ENCODE measurements at regions not wholly inside any gene's neighbourhood (a gene's known extent, or its start where the extent isn't known, plus 50 kb on each side); places are given as distances from the start of the nearest gene placed in this dataset.
"Not testable (repeated sequence)": the region's sequence is repeated elsewhere in the genome, so short reads cannot be mapped to it uniquely, and the experiment has no call there.

DNA sequence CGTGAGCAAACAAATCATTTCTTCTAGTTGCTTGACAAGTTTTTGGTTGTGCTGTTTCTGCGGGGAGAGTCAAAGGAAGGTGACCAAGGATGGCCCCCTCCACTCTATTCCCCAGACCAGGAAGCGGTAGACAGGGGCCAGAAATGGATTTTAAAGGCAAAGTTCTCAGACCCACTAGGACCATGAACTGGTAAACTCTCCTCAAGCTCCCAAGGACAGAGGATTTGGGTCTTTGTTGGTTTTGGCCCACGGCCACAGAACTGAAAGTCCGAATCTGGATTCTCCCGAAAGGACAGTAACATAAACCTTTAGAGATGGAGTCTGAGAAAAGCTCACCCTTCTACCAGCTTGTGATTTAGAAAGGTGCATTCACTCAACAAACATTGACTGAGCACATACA is 85.9 kb upstream of the C2CD4B start:
- H3K4me2 ChIP-seq: no peak overlapping the region
- H3F3A ChIP-seq (ENCODE audit: insufficient read depth, low read depth): no peaks in the 10 kb centered on the region
- H2AFZ ChIP-seq: no peak overlapping the region
- H3K27ac ChIP-seq: no peak overlapping the region
- no peaks in the 10 kb centered on the region for H3K9me3 ChIP-seq (ENCODE audit: insufficient read depth, low read depth)
- H3K36me3 ChIP-seq (ENCODE audit: low read depth): no peaks in the 10 kb centered on the region
- intact Hi-C loops (cut with micrococcal nuclease; ENCODE audit: unreplicated experiment): loop anchor here (5.0 kb wide), 2 partner anchors 179 to 329 kb away; no protein-coding TSS in a partner anchor
- no peaks in the 10 kb centered on the region for H4K20me1 ChIP-seq (ENCODE audit: insufficient read depth)
- no peak for DNase-seq
- H3K27me3 ChIP-seq (ENCODE audit: insufficient read depth, low read depth): 0 out of 2 replicates have a peak, but pooled peaks cover 2% of the 10 kb centered on the region
- POLR2A ChIA-PET (ENCODE audit: unreplicated experiment): no interaction called here
- H3K4me1 ChIP-seq (replicated peaks; ENCODE audit: insufficient read depth): no peaks in the 10 kb centered on the region
- no peaks in the 10 kb centered on the region for H3K9me2 ChIP-seq (ENCODE audit: insufficient read depth)
- no peak for TF ChIP-seq EZH2 (IDR thresholded peaks at IDR 0.05; ENCODE audit: low read depth)
- TF ChIP-seq, protein P1, sequence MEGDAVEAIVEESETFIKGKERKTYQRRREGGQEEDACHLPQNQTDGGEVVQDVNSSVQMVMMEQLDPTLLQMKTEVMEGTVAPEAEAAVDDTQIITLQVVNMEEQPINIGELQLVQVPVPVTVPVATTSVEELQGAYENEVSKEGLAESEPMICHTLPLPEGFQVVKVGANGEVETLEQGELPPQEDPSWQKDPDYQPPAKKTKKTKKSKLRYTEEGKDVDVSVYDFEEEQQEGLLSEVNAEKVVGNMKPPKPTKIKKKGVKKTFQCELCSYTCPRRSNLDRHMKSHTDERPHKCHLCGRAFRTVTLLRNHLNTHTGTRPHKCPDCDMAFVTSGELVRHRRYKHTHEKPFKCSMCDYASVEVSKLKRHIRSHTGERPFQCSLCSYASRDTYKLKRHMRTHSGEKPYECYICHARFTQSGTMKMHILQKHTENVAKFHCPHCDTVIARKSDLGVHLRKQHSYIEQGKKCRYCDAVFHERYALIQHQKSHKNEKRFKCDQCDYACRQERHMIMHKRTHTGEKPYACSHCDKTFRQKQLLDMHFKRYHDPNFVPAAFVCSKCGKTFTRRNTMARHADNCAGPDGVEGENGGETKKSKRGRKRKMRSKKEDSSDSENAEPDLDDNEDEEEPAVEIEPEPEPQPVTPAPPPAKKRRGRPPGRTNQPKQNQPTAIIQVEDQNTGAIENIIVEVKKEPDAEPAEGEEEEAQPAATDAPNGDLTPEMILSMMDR (conservative IDR thresholded peaks at IDR 0.05): no peak
- no peaks in the 10 kb centered on the region for H3K79me2 ChIP-seq (ENCODE audit: low read depth)
- BruUV-seq (replicated peaks): no TSS peak
- CTCF ChIA-PET: no interaction called here
- no peak overlapping the region for H3K4me3 ChIP-seq

DNA sequence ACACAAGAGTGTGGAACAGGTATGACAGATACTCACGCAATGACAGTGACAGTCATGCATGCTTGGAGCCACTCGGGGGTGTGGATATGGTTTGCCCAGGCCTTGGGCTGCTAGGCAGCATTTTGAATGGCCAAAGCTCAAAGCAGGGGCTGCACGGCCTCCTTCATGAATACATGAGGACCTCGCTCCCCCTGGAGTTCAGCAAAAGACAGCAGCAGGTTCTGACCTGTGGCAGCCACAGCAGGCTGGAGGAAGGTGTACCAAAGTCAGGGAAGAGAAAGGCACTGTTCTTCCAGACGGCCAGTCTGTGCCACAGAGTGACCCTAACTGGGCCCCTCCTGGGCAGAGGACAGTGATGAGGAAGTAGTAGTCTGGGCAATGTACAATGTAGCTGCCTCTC is 88.2 kb upstream of the C2CD4B start:
- no peak overlapping the region for H3K4me3 ChIP-seq
- no peak overlapping the region for H3K27ac ChIP-seq
- H3K27me3 ChIP-seq (ENCODE audit: insufficient read depth, low read depth): no peaks in the 10 kb centered on the region
- BruUV-seq (replicated peaks): no TSS peak
- H3K4me2 ChIP-seq: no peak overlapping the region
- CTCF ChIA-PET: interaction anchor here (0.5 kb wide), 1 partner anchor 867 kb away, joined by 5 read pairs; no protein-coding TSS in a partner anchor
- DNase-seq: no peak
- no peaks in the 10 kb centered on the region for H4K20me1 ChIP-seq (ENCODE audit: insufficient read depth)
- intact Hi-C loops (cut with micrococcal nuclease; ENCODE audit: unreplicated experiment): loop anchor here (5.0 kb wide), 2 partner anchors 181 to 331 kb away; no protein-coding TSS in a partner anchor
- H2AFZ ChIP-seq: no peak overlapping the region
- no peaks in the 10 kb centered on the region for H3K9me2 ChIP-seq (ENCODE audit: insufficient read depth)
- H3K79me2 ChIP-seq (ENCODE audit: low read depth): no peaks in the 10 kb centered on the region
- no peak for TF ChIP-seq EZH2 (IDR thresholded peaks at IDR 0.05; ENCODE audit: low read depth)
- TF ChIP-seq, protein P1 (conservative IDR thresholded peaks at IDR 0.05): no peak
- H3F3A ChIP-seq (ENCODE audit: insufficient read depth, low read depth): no peaks in the 10 kb centered on the region
- H3K4me1 ChIP-seq (replicated peaks; ENCODE audit: insufficient read depth): no peaks in the 10 kb centered on the region
- no peaks in the 10 kb centered on the region for H3K36me3 ChIP-seq (ENCODE audit: low read depth)
- no peaks in the 10 kb centered on the region for H3K9me3 ChIP-seq (ENCODE audit: insufficient read depth, low read depth)
- POLR2A ChIA-PET (ENCODE audit: unreplicated experiment): no interaction called here

DNA sequence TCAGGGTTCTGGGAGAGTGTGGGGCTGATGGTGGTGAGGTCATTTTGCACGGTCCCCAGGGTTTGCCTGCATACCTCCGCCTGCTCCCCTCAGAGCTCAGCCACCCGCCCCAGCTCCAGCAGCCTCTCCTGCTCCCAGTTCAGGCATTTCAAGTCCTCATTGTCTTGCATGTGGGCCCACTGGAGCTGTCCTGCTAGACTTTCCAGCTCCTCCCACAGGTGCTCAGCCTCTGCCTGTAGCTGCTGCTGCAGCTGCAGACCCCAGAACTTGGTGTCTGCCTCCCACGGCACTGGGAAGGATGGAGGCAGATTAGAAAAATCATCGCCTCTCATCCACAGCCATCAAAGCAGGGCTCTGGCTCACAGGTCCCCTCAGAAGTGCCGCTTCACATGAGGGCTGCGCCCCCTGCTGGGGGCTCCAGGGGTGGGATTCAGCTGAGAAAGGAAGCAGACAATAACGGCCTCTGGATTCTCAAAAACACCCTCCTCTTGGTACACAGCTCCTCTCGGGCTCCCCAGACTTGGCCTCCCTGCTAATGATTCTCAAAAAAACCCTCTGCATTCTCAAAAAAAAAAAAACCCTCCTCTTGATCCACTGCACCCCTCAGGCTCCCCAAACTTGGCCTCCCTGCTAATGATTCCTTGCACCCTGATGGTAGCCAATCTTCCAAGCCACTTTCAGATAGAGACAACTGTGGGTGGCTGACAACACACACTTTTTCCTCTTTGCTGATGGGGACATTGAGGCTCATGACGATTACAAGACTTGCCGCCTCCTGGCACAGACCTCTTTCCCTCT is 89.3 kb upstream of the C2CD4B start:
- no peaks in the 10 kb centered on the region for H3F3A ChIP-seq (ENCODE audit: insufficient read depth, low read depth)
- POLR2A ChIA-PET (ENCODE audit: unreplicated experiment): no interaction called here
- H3K36me3 ChIP-seq (ENCODE audit: low read depth): no peaks in the 10 kb centered on the region
- H3K4me3 ChIP-seq: no peak overlapping the region
- no peaks in the 10 kb centered on the region for H3K9me3 ChIP-seq (ENCODE audit: insufficient read depth, low read depth)
- H2AFZ ChIP-seq: no peak overlapping the region
- H3K4me1 ChIP-seq (replicated peaks; ENCODE audit: insufficient read depth): no peaks in the 10 kb centered on the region
- H3K9me2 ChIP-seq (ENCODE audit: insufficient read depth): no peaks in the 10 kb centered on the region
- DNase-seq: peak in 1 of 2 experiments; percentile 63
- CTCF ChIA-PET: interaction anchor here (0.5 to 0.7 kb wide), 5 partner anchors 27 to 504 kb away, joined by 3 to 6 read pairs (median 4); no protein-coding TSS in a partner anchor
- intact Hi-C loops (cut with micrococcal nuclease; ENCODE audit: unreplicated experiment): loop anchor here (1.0 to 5.0 kb wide), 3 partner anchors 182 to 382 kb away; no protein-coding TSS in a partner anchor
- TF ChIP-seq, protein P1 (conservative IDR thresholded peaks at IDR 0.05): peak; percentile 76
- no peak for TF ChIP-seq EZH2 (IDR thresholded peaks at IDR 0.05; ENCODE audit: low read depth)
- no peak overlapping the region for H3K27ac ChIP-seq
- no peaks in the 10 kb centered on the region for H3K27me3 ChIP-seq (ENCODE audit: insufficient read depth, low read depth)
- BruUV-seq (replicated peaks): no TSS peak
- H3K79me2 ChIP-seq (ENCODE audit: low read depth): no peaks in the 10 kb centered on the region
- no peaks in the 10 kb centered on the region for H4K20me1 ChIP-seq (ENCODE audit: insufficient read depth)
- H3K4me2 ChIP-seq: no peak overlapping the region

DNA sequence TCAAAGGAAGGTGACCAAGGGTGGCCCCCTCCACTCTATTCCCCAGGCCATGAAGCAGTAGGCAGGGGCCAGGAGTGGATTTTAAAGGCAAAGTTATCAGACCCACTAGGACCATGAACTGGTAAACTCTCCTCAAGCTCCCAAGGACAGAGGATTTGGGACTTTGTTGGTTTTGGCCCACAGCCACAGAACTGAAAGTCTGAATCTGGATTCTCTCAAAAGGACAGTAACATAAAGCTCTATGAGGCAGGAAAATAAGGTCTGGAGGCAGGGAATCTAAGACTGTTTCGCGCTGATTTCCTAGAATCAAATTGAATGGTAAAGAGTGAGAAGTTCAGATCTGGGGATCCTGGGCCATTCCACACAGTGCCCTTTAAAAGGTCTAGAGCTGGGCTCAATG is 91.3 kb upstream of the C2CD4B start:
- H3K4me1 ChIP-seq (replicated peaks; ENCODE audit: insufficient read depth); POLR2A ChIA-PET (ENCODE audit: unreplicated experiment); H3K27me3 ChIP-seq (ENCODE audit: insufficient read depth, low read depth); H3K4me2 ChIP-seq; CTCF ChIA-PET; H4K20me1 ChIP-seq (ENCODE audit: insufficient read depth); H3K9me3 ChIP-seq (ENCODE audit: insufficient read depth, low read depth); intact Hi-C loops (cut with micrococcal nuclease; ENCODE audit: unreplicated experiment); H2AFZ ChIP-seq; H3K36me3 ChIP-seq (ENCODE audit: low read depth); H3K27ac ChIP-seq; BruUV-seq (replicated peaks); H3K4me3 ChIP-seq; H3F3A ChIP-seq (ENCODE audit: insufficient read depth, low read depth); DNase-seq; H3K9me2 ChIP-seq (ENCODE audit: insufficient read depth); H3K79me2 ChIP-seq (ENCODE audit: low read depth): not testable (repeated sequence)
